ENCODE measurements at regions not wholly inside any gene's neighbourhood (a gene's known extent, or its start where the extent isn't known, plus 50 kb on each side); places are given as distances from the start of the nearest gene placed in this dataset.

DNA sequence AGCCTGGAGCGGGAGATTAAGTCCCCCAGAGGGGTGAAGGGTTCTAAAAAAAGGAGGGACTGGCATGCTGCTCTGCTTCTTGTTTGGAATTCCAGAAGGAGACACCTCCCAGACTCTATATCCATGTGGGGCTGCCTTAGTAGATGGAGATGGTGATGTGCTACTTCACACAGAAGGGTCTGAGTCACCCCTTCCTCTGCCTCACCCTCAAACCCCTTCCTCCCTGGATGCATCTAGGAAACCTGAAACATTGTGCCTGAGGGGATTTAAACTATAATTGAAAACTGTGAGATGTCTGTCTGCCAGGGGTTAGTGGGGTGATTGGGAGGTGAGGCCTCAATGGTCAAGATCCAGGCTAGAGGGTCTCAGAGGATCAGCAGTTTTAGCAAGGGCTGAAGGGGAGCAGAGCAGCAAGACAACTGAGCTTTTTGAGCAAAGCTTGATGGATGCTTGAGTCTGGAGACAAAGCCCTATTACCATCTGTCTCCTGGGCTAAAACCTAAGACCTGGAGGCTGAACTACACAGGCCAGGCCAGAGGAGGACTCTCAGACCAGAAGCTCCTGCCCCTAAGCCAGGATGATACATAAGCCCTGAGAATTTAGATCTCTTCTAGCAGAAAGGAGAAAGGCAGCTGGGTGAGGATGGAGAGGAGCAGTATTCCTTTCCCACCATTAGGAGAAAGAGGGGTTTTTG is 314.7 kb upstream of the ATP2B1 start:
- no peak for DNase-seq

DNA sequence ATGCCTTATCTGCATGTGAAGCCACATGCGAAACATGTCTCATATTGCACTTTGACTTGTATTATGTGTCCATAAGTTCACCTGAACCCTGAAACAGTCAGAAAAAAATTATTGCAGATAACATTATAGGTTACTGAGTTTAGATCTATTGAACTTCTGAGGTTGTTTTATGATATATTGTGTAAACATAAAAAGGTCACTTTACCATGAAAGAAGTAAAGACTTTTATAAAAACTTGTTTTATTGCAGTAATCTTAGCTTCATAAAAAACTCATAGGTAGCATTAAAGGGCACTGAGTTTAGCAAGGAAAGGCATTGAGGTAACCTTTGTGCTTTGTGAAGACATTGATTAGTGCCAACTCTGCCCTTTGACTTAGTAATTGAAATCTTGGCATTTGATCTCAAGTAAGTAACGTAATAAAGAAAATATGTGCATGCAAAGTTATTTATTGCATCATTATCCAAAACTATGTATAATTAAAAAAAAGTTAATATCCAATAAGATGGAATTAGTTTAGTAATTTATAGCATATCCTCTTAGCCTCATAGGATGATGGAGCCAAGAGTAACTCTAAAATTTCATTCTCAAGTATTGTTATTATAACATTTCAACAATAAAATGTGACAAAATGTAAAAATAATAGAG is 313.3 kb upstream of the ATP2B1 start:
- no peak for DNase-seq

GRCh38 chr12:90020881-90021280 is 312.2 kb upstream of the ATP2B1 start:
- no peak for DNase-seq

DNA sequence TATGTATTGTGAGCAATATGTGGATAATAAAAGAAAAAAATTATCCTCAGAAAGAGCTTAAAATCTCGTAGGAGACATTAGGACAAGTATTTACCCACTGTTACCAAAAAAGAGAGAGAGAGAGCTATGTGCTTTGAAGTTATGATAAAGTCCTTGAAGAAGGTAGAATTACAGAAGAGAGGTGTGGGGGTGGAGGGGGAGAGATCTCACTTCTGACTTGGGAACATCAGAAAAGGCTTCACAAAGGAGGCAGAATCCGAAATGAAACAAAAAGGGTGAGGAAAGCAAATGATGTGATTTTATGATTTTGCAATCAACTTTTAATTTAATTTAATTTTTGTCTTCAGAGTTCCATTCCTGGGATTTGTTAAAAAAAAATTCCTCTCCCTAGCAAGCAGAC is 311.8 kb upstream of the ATP2B1 start:
- no peak for DNase-seq

- DNase-seq = no peak
Measured at GRCh38 chr12:90020014-90020413, 311.4 kb upstream of the ATP2B1 start.

DNA sequence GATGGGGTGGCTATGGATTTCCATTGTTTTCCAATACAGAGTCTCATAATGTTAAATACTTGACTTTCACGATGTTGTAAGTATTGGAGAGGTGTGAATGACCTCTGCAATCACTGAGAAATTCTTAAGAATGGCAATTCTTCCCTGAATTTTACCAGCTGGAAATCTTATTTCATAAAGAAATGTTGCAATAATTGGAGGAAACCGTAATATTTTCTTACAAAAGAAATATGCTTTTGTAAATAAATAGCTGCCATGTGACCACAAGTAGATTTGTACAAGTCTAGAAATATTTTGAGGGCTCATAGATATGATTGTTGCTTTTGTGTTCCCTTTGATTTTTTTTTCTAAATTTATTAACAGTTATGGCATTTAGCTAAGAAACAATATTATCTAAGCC is 308.7 kb upstream of the ATP2B1 start:
- DNase-seq = no peak

DNA sequence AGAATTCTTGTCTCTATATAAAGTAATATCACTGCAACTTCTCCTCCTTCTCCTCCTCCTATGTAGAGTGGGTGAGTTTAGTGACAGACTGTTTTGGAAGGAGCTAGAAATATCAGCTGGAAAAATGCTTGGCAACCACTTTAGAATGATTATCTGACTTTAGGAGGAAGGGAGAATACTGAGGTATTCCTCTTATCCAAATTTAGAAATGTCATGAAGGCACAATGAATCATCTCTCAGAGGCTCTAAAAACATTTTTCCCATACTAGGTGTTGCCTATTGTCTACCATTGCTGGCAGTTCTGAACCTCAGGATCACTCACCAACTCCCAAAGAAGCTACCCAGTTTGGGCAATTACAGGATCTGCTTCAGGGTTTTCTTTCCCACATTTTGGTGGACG is 306.6 kb upstream of the ATP2B1 start:
- DNase-seq = no peak

DNA sequence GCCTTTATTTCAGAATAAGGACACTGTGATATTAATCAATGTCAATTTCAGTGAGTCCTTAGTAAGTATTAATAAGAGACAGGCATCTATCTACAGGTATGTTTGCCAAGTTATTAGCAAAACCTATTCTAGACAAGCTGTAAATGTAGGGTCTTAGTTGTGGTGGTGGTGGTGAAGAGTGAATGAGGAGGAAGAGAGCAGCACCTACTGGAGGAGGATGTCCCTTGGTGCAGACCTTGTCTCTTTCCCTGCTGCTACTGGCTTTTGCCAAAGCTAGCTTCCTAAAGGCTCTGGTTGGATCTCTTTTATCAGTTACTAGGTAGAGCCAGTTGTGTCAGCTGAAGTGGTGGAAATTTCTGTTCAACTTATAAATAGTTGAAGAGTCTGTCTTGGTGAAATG is 304.8 kb upstream of the ATP2B1 start:
- DNase-seq = no peak

DNA sequence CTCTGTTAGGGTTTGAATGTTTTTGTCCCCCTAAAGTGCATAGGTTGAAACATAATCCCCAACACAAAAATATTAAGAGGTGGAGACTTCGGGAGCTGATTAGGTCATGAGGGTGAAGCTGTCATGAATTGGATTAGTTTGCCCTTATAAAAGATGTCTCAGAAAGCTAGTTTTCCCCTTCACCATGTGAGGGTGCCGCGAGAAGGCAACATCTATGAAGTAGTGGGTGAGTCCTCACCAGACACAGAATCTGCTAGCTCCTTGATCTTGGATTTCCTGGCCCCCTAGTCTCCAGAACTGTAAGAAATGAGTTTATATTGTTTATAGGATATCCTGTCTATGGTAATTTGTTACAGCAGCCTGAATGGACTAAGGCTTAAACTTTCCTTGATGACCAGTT is 301.5 kb upstream of the ATP2B1 start:
- no peak for DNase-seq

DNA sequence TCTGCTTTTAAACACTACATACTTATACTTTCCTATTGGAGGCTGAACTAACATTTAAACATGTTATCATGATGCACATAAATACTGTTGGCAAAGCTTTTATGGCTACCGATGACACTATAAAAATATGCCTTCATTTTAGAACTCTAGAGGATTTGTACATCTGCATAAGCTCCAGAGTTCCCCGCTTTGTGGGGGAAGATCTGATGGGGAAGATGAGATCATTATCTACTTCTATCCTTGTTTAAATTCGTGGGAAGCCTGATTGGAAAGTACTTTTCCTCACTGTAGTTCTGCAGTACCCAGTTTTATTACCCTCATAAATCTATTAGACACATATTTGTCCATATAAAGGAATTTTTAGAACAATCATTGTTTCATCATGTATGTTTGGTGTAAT is 299.6 kb upstream of the ATP2B1 start:
- DNase-seq = no peak

DNA sequence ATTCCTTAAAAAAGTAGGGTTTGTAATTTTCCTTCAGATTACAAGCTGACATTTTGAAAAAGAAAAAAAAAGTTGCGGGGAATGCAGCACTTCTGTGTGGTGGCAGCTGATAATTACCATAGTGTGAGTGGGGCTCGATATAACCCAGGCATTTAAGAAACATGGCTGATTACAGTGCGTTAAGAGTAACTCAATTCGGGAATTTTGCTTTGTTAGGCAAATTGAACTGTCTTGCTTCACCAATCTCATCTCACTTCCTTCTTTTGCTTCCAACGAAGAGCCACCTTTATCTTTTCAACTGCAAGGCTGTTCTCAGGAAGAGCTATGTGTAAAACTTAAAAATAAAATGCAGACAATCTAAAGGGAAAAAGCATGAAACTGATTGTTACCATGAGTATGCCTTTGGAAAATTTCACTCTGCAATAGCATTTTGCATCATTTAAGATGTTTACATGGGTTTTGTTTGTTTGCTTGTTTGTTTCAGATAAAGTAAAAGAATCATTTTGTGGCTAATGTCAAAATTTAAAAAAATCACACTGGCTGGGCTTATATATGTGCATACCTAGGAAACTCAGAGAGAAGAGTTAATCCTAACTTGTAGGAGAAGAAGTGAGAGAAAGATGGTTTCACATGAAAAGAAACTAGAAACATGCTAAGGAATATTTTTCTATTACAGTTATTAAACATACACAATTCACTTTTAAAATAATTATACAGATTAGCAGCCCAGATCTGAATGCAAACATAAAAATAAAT is 295.9 kb upstream of the ATP2B1 start:
- DNase-seq = no peak

DNA sequence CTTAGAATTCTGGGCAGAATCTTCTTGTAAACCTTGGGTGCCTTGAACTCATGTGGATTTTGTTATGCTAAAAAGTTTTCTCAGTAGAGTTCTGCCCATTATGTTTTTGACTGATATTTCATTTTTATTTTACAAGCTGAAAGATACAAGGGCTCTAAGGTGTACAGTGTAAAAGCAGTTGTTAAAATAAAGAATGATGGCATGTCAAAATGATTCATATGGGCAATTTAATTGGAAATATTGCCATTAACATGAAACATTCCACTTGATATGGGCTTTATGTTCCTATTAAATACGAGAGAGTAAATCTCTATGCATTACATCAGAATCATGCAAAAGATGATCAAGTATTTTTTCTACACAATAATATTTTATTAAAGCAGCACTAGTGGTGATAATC is 295.1 kb upstream of the ATP2B1 start:
- DNase-seq = no peak

DNA sequence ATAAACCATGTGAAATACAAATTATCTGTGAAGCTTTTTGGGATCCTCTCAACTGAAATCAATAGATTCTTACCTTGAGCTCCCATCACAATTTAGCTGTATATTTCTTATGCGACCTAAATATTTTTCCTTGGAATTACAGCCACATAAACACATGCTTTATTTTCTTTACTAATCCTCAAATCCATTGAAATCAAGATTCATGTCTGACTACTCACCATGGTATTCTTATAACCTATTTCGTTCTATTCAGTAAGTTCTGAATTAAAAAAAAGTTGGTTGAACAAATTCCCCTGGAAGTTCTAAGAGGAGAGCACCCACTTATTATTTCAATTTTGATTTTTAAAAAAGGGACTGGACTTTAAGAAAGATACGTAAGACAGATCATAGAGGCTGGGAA is 292.1 kb upstream of the ATP2B1 start:
- DNase-seq = no peak

GRCh38 chr12:89999699-90000505 is 291.3 kb upstream of the ATP2B1 start:
- DNase-seq = peak; percentile 42

DNA sequence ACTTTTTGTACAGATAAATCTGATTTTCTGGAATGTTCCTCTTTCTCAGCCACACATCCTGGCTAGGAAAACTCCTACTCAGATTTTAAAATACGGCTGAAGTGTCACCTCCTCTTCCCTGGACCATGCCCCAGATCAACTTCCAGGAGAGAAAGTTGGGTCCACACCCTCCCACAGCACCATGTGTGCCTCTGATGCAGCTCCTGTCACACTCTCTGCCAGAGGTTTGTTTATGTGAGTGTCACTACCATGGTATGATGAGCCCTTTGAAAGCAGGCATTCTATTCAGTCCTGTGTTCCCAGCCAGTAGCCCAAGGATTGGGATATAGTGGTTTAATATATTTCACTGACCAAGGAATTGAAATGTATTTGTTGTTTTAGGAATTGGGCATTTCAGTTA is 287.2 kb upstream of the ATP2B1 start:
- no peak for DNase-seq

DNA sequence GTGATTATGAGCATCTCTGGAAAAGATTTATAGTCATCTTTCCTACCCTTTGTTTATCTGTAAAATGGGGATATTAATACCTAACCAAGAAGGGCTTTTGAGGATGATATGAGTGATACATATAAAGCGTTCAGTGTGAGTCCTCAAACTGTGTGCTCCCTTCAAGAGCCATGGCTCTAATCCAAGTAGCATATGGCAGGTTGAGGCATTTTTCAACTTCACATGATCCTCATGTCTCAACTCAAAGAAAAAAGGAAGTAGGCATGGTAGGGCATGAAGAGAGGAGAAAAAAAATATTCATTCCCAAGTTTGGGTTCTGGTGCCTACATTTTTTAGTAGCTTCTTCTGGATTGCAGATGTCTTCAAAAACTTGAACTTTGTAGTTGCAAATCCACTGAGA is 286.3 kb upstream of the ATP2B1 start:
- no peak for DNase-seq

DNA sequence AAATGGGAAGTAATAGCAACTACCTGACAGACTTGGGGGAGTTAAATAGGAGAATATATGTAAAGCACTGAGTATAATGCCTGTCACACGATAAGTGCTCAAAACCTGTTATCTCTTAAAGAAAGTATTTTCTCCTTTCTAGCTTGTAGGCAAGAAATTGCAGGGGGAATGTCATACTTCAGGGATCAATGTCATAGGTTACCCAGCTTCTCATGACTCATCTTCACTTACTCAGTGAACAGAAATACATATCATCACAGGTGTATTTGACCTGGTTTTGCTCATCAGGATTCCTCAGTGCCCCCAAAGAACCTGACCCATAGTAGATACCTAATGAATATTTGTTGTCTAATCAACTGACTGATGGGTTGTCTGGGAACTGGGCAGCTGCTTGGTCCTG is 285.0 kb upstream of the ATP2B1 start:
- DNase-seq = no peak

GRCh38 chr12:89992668-89993451 is 284.2 kb upstream of the ATP2B1 start:
- DNase-seq = no peak

- DNase-seq = no peak
Measured at GRCh38 chr12:89991807-89992590, 283.4 kb upstream of the ATP2B1 start.

DNA sequence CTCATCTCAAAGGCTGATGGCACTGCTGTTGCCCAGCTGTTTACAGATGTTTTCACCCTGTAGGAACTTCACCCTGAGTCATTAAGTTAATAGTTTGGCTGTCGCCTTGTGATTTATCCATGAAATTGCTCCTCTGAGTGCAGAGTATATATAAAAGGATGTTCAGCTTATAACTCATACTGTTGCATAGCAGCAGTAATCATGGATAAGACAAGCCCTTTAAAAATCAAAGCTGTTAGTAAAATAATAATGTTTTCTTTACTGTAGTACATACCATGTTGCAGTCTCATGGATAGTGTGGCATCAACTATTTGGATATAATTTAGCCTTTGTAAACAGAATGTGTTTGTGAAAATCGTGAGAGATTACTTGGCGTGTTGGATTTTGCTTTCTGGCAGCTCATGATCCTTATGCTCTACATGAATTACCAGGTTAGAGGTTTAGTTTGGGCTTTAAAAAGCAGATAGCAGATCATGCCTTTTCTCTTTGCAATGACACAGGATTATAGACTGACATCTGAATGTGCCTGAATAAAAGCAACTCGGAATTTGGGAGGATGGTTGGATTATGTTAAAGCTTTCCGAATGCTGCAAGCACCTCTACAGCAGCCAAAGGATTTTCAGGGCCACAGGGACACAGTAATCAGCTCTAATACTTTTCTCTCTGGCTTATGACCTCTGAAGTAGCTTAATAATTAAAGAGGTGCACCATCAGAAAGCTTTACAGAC is 279.7 kb upstream of the ATP2B1 start:
- DNase-seq = no peak

DNA sequence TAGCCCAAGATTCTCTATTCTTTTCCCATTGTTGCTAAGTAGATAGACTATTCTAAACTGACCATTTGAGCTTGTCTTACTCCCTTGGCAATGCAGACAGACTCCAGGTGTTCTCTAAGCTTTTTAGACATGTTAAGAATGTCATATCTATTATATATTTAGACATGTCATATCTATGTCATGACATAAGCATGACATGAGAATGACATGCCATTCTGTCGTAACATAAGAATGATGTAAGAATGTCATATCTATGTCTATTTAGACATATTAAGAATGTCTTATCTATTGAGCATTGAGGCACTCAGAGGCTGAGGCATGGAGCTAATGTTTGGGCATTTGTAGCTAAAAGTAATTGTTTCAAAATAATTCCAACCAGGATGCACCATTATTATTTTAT is 277.3 kb upstream of the ATP2B1 start:
- no peak for DNase-seq

Measured in hindlimb muscle (tissue), 1 donor.